NCI-H460 (cell line): ENCODE measurements at regions not wholly inside any gene's neighbourhood (a gene's known extent, or its start where the extent isn't known, plus 50 kb on each side); places are given as distances from the start of the nearest gene placed in this dataset.

Experiments used
- DNase-seq: peaks from one replicate; pipeline ENCODE4 v3.0.0-alpha.2; 2016; ENCODE audit warnings: low read depth; ENCODE audit errors: extremely low read depth

DNA sequence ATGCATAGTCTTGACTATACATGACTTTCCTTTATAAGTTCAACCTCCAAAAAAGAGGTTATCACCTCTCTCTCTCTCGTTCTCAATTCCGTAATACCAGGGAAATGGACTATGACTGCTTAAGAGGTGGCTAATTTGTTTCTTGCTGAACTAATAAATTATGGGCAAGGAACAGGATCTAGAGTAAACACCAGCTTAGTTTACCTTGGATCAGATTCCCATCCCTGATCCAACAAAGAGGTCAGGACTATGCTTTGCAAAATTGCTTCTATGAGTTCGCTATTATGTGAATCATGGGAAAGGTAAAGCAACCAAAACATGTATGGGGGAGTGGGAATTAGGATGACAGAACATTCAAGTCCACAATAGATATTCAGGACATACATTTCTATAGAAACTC, 630.7 kb downstream of the HACE1 start:
- no peak for DNase-seq

DNA sequence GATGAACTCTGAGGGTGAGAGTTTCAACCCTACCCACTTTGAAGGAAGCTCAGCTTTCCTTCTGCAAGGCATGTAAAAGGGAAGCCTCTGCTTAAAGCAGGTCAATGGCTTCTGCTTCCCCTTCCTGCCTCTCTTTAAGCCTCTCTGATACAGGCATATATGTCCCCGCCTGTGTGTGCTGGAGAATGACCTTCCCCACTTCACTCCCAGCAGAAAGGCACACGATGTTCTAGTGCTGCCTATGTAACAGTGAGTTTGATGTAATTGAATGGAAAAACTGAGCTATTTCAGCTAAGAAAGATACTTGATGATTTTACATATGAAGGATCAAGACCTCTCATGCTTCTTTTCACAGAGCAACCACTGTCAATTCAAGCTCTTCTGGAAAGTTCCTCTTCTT, 632.2 kb downstream of the HACE1 start:
- no peak for DNase-seq

- no peak for DNase-seq
Measured at GRCh38 chr6:104226790-104227446, 632.8 kb downstream of the HACE1 start.

- no peak for DNase-seq
Measured at GRCh38 chr6:104218116-104218515, 641.6 kb downstream of the HACE1 start.

DNA sequence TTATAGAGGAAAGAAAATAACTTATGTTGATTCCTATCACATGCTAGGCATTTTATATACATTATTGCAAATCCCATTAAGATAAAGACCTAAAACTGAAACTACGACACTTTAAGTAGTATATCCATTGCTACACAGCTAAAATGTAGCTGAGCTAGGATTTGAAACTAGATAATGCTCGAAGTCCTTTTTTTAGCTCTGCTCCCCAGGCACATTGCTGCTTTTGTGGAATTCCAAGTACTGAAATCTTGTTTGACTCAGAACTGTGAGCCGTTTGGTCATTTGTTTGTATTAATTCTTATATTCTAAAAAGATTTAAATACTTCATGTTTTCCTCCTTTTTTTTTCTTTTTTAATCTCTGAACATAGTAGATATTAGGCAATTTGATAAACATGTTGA, 644.8 kb downstream of the HACE1 start:
- DNase-seq: no peak

DNA sequence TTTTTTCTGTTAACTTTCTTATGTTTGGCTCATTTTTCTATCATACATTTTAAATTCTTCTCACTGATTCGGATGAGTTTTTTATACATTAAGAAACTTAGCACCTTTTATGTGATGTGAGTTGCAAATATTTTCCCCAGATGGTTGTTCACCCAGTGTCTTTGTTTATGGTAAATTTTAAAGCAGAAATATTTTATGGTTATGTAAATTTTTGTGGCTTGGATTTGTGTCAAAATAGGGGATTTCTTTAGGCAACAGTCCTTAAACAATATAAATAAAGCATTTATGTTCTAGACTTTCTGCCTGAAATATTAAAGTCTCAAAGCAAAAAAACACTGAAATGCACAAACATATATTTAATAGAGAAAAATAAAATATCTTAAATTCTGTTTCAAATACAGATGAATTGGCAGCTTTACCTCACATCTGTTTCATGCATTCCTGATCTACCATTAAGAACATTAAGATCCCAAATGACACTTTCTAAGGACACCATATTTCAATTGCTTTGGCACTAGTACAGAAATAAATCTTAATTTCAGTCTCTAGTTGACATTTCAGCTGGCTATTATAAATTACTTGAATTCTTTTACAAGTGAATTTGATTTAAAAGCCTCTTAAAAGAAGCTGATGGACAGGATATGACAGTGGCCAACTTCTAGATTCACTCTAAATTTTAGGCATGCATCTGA, 646.6 kb downstream of the HACE1 start:
- DNase-seq: no peak

DNA sequence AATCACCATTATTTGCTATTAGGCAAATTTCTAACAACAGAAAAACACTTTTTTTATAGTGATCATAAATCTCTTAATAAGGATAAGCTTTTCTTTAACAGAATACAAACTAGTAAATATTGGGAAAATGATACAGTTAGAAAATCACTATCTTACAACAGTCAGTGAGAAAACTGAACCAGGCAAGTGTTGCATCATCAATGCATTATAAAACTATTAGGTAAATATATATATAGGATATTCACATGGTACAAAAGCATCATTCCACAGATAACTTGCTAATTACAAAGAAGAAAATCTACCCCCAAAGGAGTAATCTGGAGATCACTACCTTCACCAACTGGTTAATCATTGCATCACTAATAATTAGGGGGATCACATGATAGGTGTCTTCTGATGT, 652.1 kb downstream of the HACE1 start:
- DNase-seq: no peak

DNA sequence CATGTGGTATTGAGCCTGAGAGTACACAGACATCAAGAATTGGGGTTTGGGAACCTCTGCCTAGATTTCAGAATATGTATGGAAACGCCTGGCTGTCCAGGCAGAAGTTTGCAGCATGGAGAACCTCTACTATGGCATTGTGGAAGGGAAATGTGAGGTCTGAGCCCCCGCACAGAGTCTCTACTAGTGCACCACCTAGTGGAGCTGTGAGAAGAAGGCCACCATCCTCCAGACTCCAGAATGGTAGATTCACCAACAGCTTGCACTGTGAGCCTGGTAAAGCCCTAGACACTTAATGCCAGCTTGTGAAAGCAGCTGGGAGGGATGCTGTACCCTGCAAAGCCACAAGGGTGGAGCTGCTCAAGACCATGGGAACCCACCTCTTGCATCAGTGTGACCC, 658.2 kb downstream of the HACE1 start:
- no peak for DNase-seq

- no peak for DNase-seq
Measured at GRCh38 chr6:104187616-104188015, 672.1 kb downstream of the HACE1 start.

DNA sequence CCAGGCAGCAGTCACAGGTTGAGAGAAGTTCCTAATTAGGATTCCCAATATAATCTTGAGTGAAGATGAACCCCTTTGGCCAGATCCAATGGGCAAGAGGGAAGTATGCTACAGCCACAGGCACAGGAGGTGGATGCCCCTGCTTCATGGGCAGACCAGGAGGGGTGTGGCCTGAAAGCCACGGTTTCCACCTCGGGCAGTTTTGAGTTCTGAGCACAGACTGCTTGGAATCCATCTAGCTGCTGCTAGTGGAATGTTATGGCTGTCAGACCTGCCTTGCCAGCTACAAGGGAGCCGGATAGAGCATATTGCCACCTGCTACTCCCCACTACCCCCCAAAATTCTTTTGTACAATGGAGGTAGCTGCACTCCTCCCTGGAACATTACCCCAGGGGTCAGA, 672.9 kb downstream of the HACE1 start:
- DNase-seq: no peak

- no peak for DNase-seq
Measured at GRCh38 chr6:104183816-104184435, 675.8 kb downstream of the HACE1 start.

DNA sequence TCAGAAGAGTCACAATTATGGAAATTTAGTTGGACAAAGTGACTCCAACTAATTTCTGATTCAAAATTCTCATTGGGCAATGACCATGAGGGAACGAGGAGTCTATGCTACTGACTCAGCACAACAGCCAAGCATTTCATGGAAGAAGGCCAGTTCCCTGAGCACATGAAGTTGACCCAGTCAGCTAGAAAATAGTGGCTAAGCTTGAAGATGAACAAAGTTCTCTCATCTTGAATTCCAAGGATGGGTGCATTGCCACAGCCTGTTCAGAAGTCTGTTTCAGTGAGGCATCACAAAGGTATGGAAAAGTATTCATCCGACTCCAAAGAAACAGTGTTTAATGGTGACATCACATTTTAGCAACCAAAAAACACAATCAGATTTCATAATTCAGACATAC, 676.9 kb downstream of the HACE1 start:
- DNase-seq: no peak

GRCh38 chr6:104173668-104174067, 686.1 kb downstream of the HACE1 start:
- no peak for DNase-seq

DNA sequence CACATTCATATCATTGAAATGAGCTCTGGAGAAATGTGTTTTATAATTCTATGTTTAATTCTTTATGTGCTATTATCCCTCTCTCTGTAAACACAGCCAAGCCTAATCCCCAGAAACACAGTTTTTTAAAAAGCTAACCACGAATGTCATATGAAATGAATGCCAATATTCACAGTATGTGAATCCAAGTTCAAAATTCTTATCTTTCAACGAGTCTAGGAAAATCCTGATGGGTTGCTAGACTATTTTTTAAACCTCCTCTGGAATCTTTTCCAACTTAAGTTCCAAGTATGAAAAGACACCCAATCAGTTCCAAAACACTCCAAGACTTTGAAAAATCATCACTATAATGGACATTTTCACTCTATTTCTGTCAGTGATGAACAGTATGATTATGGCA, 689.3 kb downstream of the HACE1 start:
- no peak for DNase-seq

- no peak for DNase-seq
Measured at GRCh38 chr6:104166055-104166668, 693.6 kb downstream of the HACE1 start.

DNA sequence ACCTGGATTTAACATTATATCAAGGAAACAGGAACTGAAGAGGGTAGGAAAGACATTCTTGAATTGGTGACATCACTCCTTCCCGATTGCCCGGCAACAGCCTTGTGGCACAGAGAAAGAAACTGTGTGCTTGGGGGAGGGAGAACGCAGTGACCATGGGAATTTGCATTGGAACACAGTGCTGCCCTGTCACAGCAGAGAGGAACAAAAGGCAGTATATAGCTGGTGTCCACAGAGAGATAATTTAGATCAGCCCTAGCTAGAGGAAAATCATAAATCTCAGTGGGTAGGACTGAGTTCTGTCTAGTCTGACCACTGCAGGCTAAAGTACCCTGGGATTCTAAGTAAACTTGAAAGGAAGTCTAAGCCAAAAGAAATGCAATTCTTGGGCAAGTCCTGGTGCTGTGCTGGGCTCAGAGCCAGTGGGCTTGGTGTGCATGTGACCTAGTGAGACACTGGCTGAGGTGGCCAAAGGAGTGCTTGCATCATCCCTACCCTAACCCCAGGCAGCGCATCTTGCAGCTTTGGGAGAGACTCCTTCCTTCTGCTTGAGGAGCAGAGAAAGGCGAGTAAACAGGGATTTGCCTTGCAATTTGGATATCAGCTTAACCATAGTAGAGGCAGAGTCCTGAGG, 697.6 kb downstream of the HACE1 start:
- peak; percentile 21 for DNase-seq

DNA sequence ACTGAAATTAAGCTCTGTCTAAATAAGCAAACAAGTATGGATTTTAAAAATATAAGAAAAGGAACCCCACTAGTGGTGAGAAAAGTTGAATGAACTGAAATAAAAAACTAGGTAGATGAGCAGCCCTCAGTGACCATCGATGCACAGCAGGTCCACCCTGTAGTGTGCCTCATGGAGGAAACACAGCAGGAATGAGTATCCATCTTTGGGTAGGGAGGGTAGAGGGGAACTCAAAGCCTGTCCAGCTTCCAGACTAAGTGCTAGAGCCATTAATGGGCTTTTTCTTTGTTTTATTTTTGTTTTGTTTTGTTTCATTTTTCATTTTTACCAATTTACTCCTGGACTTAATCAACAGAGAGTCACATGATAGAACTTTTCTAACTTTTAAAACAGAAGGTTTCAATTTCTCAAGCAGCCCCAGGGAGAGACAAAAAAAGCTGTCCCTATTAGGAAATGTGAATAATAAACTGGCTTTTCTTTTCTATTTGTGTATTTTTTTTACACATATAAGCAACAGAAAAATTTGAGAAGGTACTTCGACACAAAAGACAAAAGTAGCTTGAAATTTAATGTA, 700.6 kb downstream of the HACE1 start:
- DNase-seq: no peak

DNA sequence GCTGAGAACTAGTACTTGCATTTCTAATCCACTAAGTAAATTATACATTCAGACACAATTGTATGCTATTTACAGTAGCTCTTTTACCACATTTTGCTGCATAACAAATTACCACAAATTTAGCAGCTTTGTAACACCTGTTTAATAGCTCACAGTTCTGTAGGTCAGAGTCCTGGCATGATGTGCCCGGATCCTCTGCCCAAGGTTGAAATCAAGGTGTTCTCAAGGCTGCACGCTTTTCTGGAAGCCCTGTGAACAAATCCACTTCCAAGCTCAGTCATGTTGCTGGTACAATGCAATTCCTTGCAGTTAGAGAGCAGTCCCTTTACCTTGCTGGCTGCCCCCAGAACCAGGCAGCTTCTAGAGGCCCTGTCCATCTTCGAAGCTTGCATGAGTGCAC, 716.0 kb downstream of the HACE1 start:
- DNase-seq: no peak

DNA sequence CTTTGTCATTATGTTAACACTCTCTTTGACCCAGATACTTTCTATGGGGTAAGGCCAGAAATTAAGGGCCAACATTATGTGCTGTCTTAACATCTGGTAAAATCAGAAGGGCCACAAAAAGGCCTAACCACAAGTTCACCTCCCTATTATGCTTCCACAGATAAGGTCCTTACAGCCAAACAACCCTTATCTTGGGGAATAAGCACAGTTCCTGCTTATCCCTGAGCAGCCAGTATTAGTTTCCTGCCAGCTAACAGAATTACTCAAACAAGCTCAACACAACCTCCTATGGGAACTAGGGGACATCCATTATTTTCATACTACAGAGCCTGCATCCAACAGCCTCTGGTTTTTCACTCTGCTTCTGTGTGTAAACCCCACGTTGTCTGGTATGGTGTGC, 724.8 kb downstream of the HACE1 start:
- DNase-seq: no peak

GRCh38 chr6:104130343-104130742, 729.4 kb downstream of the HACE1 start:
- DNase-seq: no peak
